Hepatocyte (in vitro differentiated cells): ENCODE measurements at regions not wholly inside any gene's neighbourhood (a gene's known extent, or its start where the extent isn't known, plus 50 kb on each side); places are given as distances from the start of the nearest gene placed in this dataset.
"Not testable (repeated sequence)": the region's sequence is repeated elsewhere in the genome, so short reads cannot be mapped to it uniquely, and the experiment has no call there.

Source experiments
- CTCF ChIP-seq: fragments of 200-600 bp; sonication (generic); IDR thresholded peaks from 2 replicates; pipeline ENCODE4 v1.5.1; 2016; ENCODE audit warnings: antibody characterized with exemption, mild to moderate bottlenecking; ENCODE audit not compliant: poor library complexity
- EZH2 ChIP-seq: fragments of 200-600 bp; sonication (generic); IDR thresholded peaks from 2 replicates; pipeline ENCODE4 v1.6.1; 2016; ENCODE audit warnings: antibody characterized with exemption, mild to moderate bottlenecking, borderline replicate concordance
- EZH2phosphoT487 ChIP-seq: fragments of 200-600 bp; sonication (generic); IDR thresholded peaks from one replicate; pipeline ENCODE4 v1.6.1; 2018; ENCODE audit warnings: antibody characterized with exemption, mild to moderate bottlenecking, low read depth, moderate library complexity; ENCODE audit not compliant: unreplicated experiment, severe bottlenecking

- not testable (repeated sequence) for TF ChIP-seq CTCF, EZH2, EZH2phosphoT487
These were observed 682.8 kb downstream of the PRIM2 start for GRCh38 chr6:58000233-58000632.
